Smooth muscle cell (in vitro differentiated cells): ENCODE measurements at regions not wholly inside any gene's neighbourhood (a gene's known extent, or its start where the extent isn't known, plus 50 kb on each side); places are given as distances from the start of the nearest gene placed in this dataset.

ENCODE experiments used
- DNase-seq: peaks from one replicate; lab custom pipeline; 2025; ENCODE audit not compliant: unreplicated experiment; lab: John Stamatoyannopoulos, UW
- H2AFZ ChIP-seq: fragments of 200-600 bp; sonication (generic); 2 replicates; pipeline ENCODE4 v1.6.0; 2016; ENCODE audit warnings: antibody characterized with exemption, low read depth, mild to moderate bottlenecking
- H3F3A ChIP-seq: fragments of 200-600 bp; sonication (generic); 2 replicates; pipeline ENCODE4 v1.6.0; 2017; ENCODE audit warnings: antibody characterized with exemption, low read depth
- H3K27ac ChIP-seq: fragments of 200-600 bp; sonication (generic); 2 replicates; pipeline ENCODE4 v1.5.1; 2016; ENCODE audit warnings: low read depth, mild to moderate bottlenecking
- H3K27me3 ChIP-seq: fragments of 200-600 bp; sonication (generic); 2 replicates; pipeline ENCODE4 v1.6.1; 2016; ENCODE audit warnings: low read depth, mild to moderate bottlenecking
- H3K36me3 ChIP-seq: fragments of 200-600 bp; sonication (generic); 2 replicates; pipeline ENCODE4 v1.5.1; 2016; ENCODE audit warnings: low read depth
- H3K4me1 ChIP-seq: fragments of 200-600 bp; sonication (generic); 2 replicates; pipeline ENCODE4 v1.5.1; 2016; ENCODE audit warnings: low read depth
- H3K4me2 ChIP-seq: fragments of 200-600 bp; sonication (generic); 2 replicates; pipeline ENCODE4 v1.6.0; 2016; ENCODE audit warnings: mild to moderate bottlenecking
- H3K4me3 ChIP-seq: fragments of 200-600 bp; sonication (generic); 2 replicates; pipeline ENCODE4 v1.5.1; 2016; ENCODE audit warnings: mild to moderate bottlenecking
- H3K79me2 ChIP-seq: fragments of 200-600 bp; sonication (generic); 2 replicates; pipeline ENCODE4 v1.6.0; 2016; ENCODE audit warnings: low read depth, mild to moderate bottlenecking
- H3K9ac ChIP-seq: fragments of 200-600 bp; sonication (generic); 2 replicates; pipeline ENCODE4 v1.6.0; 2016; ENCODE audit warnings: low read depth
- H3K9me3 ChIP-seq: fragments of 200-600 bp; sonication (generic); replicated peaks from 2 replicates; pipeline ENCODE4 v1.5.1; 2016; ENCODE audit warnings: low read depth
- H4K20me1 ChIP-seq: fragments of 200-600 bp; sonication (generic); 2 replicates; pipeline ENCODE4 v1.6.0; 2016; ENCODE audit warnings: low read depth
- whole genome bisulfite sequencing: methylation state at CpG from one replicate; pipeline ENCODE4 v1.1.7; 2016; ENCODE audit warnings: low lambda C conversion rate; 5-methylcytosine and 5-hydroxymethylcytosine counted together
- TF ChIP-seq, protein P1 (sequence below): fragments of 200-600 bp; sonication (generic); IDR thresholded peaks from 2 replicates; pipeline ENCODE4 v1.5.1; 2017; ENCODE audit warnings: borderline replicate concordance, mild to moderate bottlenecking, antibody characterized with exemption; ENCODE audit not compliant: insufficient read depth, poor library complexity, severe bottlenecking

GRCh38 chr5:93821891-93822415 lies 80.6 kb upstream of the POU5F2 start:
- no peak overlapping the region for H3K9ac ChIP-seq
- no peak overlapping the region for H2AFZ ChIP-seq
- H3K4me3 ChIP-seq = no peak overlapping the region
- no peak overlapping the region for H3K4me2 ChIP-seq
- H3K27me3 ChIP-seq = no peaks in the 10 kb centered on the region
- TF ChIP-seq, protein P1, sequence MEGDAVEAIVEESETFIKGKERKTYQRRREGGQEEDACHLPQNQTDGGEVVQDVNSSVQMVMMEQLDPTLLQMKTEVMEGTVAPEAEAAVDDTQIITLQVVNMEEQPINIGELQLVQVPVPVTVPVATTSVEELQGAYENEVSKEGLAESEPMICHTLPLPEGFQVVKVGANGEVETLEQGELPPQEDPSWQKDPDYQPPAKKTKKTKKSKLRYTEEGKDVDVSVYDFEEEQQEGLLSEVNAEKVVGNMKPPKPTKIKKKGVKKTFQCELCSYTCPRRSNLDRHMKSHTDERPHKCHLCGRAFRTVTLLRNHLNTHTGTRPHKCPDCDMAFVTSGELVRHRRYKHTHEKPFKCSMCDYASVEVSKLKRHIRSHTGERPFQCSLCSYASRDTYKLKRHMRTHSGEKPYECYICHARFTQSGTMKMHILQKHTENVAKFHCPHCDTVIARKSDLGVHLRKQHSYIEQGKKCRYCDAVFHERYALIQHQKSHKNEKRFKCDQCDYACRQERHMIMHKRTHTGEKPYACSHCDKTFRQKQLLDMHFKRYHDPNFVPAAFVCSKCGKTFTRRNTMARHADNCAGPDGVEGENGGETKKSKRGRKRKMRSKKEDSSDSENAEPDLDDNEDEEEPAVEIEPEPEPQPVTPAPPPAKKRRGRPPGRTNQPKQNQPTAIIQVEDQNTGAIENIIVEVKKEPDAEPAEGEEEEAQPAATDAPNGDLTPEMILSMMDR = no peak
- H3K4me1 ChIP-seq = peaks cover 28% of the 10 kb centered on the region
- no peak for DNase-seq
- H3K9me3 ChIP-seq = no peaks in the 10 kb centered on the region
- no peaks in the 10 kb centered on the region for H3K79me2 ChIP-seq
- no peaks in the 10 kb centered on the region for H3K36me3 ChIP-seq
- no peaks in the 10 kb centered on the region for H4K20me1 ChIP-seq
- WGBS = 81% methylated on average over 4 of the region's 4 CpGs
- H3K27ac ChIP-seq = no peak overlapping the region
- H3F3A ChIP-seq = no peaks in the 10 kb centered on the region

- H3K27me3 ChIP-seq = no peaks in the 10 kb centered on the region
- no peaks in the 10 kb centered on the region for H3K36me3 ChIP-seq
- no peak overlapping the region for H3K27ac ChIP-seq
- H3K4me1 ChIP-seq = peaks cover 28% of the 10 kb centered on the region
- no peak for DNase-seq
- H3K4me2 ChIP-seq = no peak overlapping the region
- TF ChIP-seq, protein P1 = no peak
- H3K9ac ChIP-seq = no peak overlapping the region
- H3K4me3 ChIP-seq = no peak overlapping the region
- no peaks in the 10 kb centered on the region for H3K9me3 ChIP-seq
- H2AFZ ChIP-seq = no peak overlapping the region
- no peaks in the 10 kb centered on the region for H4K20me1 ChIP-seq
- H3F3A ChIP-seq = no peaks in the 10 kb centered on the region
- WGBS = 85% methylated on average over 1 of the region's 1 CpG
- no peaks in the 10 kb centered on the region for H3K79me2 ChIP-seq
Measured at GRCh38 chr5:93819668-93820067, 78.3 kb upstream of the POU5F2 start.

GRCh38 chr5:93810780-93811179 lies 69.4 kb upstream of the POU5F2 start:
- Histone ChIP-seq H3K4me1 (no peaks in the 10 kb centered on the region), H2AFZ (no peak overlapping the region), H3K9me3 (no peaks in the 10 kb centered on the region), H3K4me2 (no peak overlapping the region), H3K36me3 (no peaks in the 10 kb centered on the region), H4K20me1 (no peaks in the 10 kb centered on the region), H3F3A (no peaks in the 10 kb centered on the region), H3K4me3 (no peak overlapping the region), H3K27me3 (no peaks in the 10 kb centered on the region), H3K79me2 (no peaks in the 10 kb centered on the region), H3K27ac (no peak overlapping the region), H3K9ac (no peak overlapping the region)
- TF ChIP-seq, protein P1 = no peak
- 90% methylated on average over 4 of the region's 4 CpGs for WGBS
- no peak for DNase-seq

DNA sequence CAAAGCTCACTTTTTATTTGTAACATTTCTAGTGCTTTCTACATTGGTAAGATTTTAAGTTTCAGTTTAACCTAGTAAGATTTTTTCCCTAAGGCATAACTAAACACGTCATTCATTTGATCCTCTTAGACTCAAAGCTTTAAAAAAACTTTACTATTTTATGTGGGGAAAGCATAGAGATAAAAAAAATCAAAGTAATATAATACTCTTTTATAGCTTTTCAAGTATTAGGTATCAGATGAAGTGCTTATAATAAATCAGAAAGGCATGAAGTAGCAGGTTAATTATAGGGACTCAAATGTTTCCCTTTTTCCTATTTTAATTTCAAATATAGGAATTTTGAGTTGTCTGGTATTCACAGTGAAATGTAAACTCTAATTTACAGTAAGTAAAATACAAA lies 68.0 kb upstream of the POU5F2 start:
- Histone ChIP-seq H3K4me1 (no peaks in the 10 kb centered on the region), H3K27me3 (no peaks in the 10 kb centered on the region), H3K79me2 (no peaks in the 10 kb centered on the region), H3K9ac (no peak overlapping the region), H3K4me3 (no peak overlapping the region), H3K4me2 (no peak overlapping the region), H3K36me3 (no peaks in the 10 kb centered on the region), H4K20me1 (no peaks in the 10 kb centered on the region), H3K27ac (no peak overlapping the region), H3K9me3 (no peaks in the 10 kb centered on the region), H2AFZ (no peak overlapping the region), H3F3A (no peaks in the 10 kb centered on the region)
- TF ChIP-seq, protein P1 = no peak
- 92% methylated on average over 1 of the region's 1 CpG for WGBS
- DNase-seq = no peak
